ENCODE measurements at regions not wholly inside any gene's neighbourhood (a gene's known extent, or its start where the extent isn't known, plus 50 kb on each side); places are given as distances from the start of the nearest gene placed in this dataset.

DNA sequence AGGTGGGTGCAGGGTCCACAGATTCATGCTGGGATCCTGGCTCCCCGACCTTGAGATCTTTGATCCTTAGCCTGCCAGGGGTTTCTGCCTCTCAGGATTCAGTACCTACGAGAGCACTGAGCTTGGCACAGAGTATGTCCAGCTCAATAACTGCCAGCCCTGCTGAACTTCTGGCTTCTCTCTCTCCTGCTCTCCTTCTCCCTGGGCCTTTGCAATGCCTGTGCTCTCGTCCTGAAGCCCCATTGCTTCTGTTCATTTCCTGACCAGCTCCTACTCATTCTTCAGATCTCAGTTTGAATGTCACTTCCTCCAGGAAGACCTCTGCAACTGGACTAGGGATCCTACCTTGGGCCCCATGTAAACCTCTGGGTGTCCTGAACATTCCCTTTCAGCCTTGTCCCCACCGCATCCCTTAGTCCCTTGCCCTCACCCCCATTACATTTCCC is 113.8 kb upstream of the HAAO start:
- BruUV-seq (replicated peaks): no TSS peak
- no peak overlapping the region for H3K4me2 ChIP-seq (ENCODE audit: low read length)
- no peaks in the 10 kb centered on the region for H4K20me1 ChIP-seq (ENCODE audit: insufficient read depth, low read length)
- no peak overlapping the region for H3K4me3 ChIP-seq (ENCODE audit: low read depth, low read length, poor library complexity, severe bottlenecking)
- no peak overlapping the region for H2AFZ ChIP-seq (ENCODE audit: low read length)
- no peaks in the 10 kb centered on the region for H3K79me2 ChIP-seq (ENCODE audit: insufficient read depth, low read depth, low read length)
- CTCF ChIA-PET (ENCODE audit: unreplicated experiment): no interaction called here
- POLR2A ChIA-PET: interaction anchor here (0.7 kb wide), 1 partner anchor 12 kb away, joined by 3 read pairs; no protein-coding TSS in a partner anchor
- no peaks in the 10 kb centered on the region for H3K9me3 ChIP-seq (ENCODE audit: low read length)
- no peak overlapping the region for H3K27ac ChIP-seq (ENCODE audit: low read depth, low read length, poor library complexity, severe bottlenecking)
- DNase-seq (ENCODE audit: low spot score): no peak
- intact Hi-C loops (cut with micrococcal nuclease; ENCODE audit: unreplicated experiment): no loop called here
- no peaks in the 10 kb centered on the region for H3K9me2 ChIP-seq (ENCODE audit: insufficient read depth, low read length)
- H3K36me3 ChIP-seq (ENCODE audit: insufficient read depth, low read length): no peaks in the 10 kb centered on the region
- TF ChIP-seq CTCF (conservative IDR thresholded peaks at IDR 0.05; ENCODE audit: low read length) (no peak), EZH2phosphoT487 (IDR thresholded peaks at IDR 0.05; ENCODE audit: borderline replicate concordance, low read depth, low read length) (no peak)
- H3K4me1 ChIP-seq (ENCODE audit: insufficient read depth, low read length, poor library complexity, severe bottlenecking): no peaks in the 10 kb centered on the region

- H2AFZ ChIP-seq (ENCODE audit: low read length): no peak overlapping the region
- H3K9me3 ChIP-seq (ENCODE audit: low read length): no peaks in the 10 kb centered on the region
- H3K36me3 ChIP-seq (ENCODE audit: insufficient read depth, low read length): no peaks in the 10 kb centered on the region
- no peaks in the 10 kb centered on the region for H3K4me1 ChIP-seq (ENCODE audit: insufficient read depth, low read length, poor library complexity, severe bottlenecking)
- ChIA-PET POLR2A (no interaction called here), CTCF (ENCODE audit: unreplicated experiment) (no interaction called here)
- H4K20me1 ChIP-seq (ENCODE audit: insufficient read depth, low read length): no peaks in the 10 kb centered on the region
- BruUV-seq (replicated peaks): no TSS peak
- intact Hi-C loops (cut with micrococcal nuclease; ENCODE audit: unreplicated experiment): no loop called here
- no peak for DNase-seq (ENCODE audit: low spot score)
- H3K4me3 ChIP-seq (ENCODE audit: low read depth, low read length, poor library complexity, severe bottlenecking): no peak overlapping the region
- H3K27ac ChIP-seq (ENCODE audit: low read depth, low read length, poor library complexity, severe bottlenecking): no peak overlapping the region
- TF ChIP-seq CTCF (conservative IDR thresholded peaks at IDR 0.05; ENCODE audit: low read length) (no peak), EZH2phosphoT487 (IDR thresholded peaks at IDR 0.05; ENCODE audit: borderline replicate concordance, low read depth, low read length) (no peak)
- no peak overlapping the region for H3K4me2 ChIP-seq (ENCODE audit: low read length)
- no peaks in the 10 kb centered on the region for H3K79me2 ChIP-seq (ENCODE audit: insufficient read depth, low read depth, low read length)
- H3K9me2 ChIP-seq (ENCODE audit: insufficient read depth, low read length): no peaks in the 10 kb centered on the region
Measured at GRCh38 chr2:42905341-42906110, 113.1 kb upstream of the HAAO start.

- BruUV-seq (replicated peaks): no TSS peak
- H3K9me2 ChIP-seq (ENCODE audit: insufficient read depth, low read length): no peaks in the 10 kb centered on the region
- TF ChIP-seq EZH2phosphoT487 (IDR thresholded peaks at IDR 0.05; ENCODE audit: borderline replicate concordance, low read depth, low read length) (no peak), CTCF (conservative IDR thresholded peaks at IDR 0.05; ENCODE audit: low read length) (no peak)
- no peaks in the 10 kb centered on the region for H3K4me1 ChIP-seq (ENCODE audit: insufficient read depth, low read length, poor library complexity, severe bottlenecking)
- H2AFZ ChIP-seq (ENCODE audit: low read length): no peak overlapping the region
- POLR2A ChIA-PET: interaction anchor here (0.6 kb wide), 1 partner anchor 26 kb away, joined by 6 read pairs; no protein-coding TSS in a partner anchor
- no peaks in the 10 kb centered on the region for H3K79me2 ChIP-seq (ENCODE audit: insufficient read depth, low read depth, low read length)
- no peaks in the 10 kb centered on the region for H3K36me3 ChIP-seq (ENCODE audit: insufficient read depth, low read length)
- H3K9me3 ChIP-seq (ENCODE audit: low read length): no peaks in the 10 kb centered on the region
- no peak overlapping the region for H3K4me2 ChIP-seq (ENCODE audit: low read length)
- no peaks in the 10 kb centered on the region for H4K20me1 ChIP-seq (ENCODE audit: insufficient read depth, low read length)
- no peak overlapping the region for H3K27ac ChIP-seq (ENCODE audit: low read depth, low read length, poor library complexity, severe bottlenecking)
- H3K4me3 ChIP-seq (ENCODE audit: low read depth, low read length, poor library complexity, severe bottlenecking): no peak overlapping the region
- CTCF ChIA-PET (ENCODE audit: unreplicated experiment): no interaction called here
- no peak for DNase-seq (ENCODE audit: low spot score)
- intact Hi-C loops (cut with micrococcal nuclease; ENCODE audit: unreplicated experiment): no loop called here
Measured at GRCh38 chr2:42904576-42904876, 112.1 kb upstream of the HAAO start.

All from OCI-LY7 (cell line).